ENCODE measurements at regions not wholly inside any gene's neighbourhood (a gene's known extent, or its start where the extent isn't known, plus 50 kb on each side); places are given as distances from the start of the nearest gene placed in this dataset.

DNA sequence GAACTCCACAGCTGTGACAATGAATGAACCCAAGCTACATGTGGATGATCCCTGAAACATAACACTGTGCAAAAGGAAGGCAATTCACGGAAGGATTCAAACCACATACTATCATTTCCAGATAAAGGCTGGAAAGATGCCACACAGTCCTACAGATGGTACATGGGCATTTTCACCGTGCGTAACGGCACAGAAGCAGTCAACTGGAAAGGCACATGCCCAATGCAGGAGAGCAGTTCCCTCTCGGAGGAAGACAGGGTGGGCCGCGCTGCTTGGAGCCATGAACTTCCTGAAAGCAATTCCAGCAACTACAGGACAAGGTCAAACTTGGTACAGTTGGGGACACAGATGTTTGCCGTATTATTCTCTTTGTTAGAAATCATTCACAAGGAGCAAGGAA is 103.7 kb downstream of the SHANK2 start:
- intact Hi-C loops (cut with DNase I), result no loop called here
- 80 to 91% methylated on average over 6 to 8 of the region's 8 CpGs for WGBS, 2 donors
- no peak for DNase-seq

GRCh38 chr11:71147331-71147730 is 105.0 kb downstream of the SHANK2 start:
- H3K9me3 ChIP-seq, result no peaks in the 10 kb centered on the region
- no peak overlapping the region for H3K27ac ChIP-seq
- intact Hi-C loops (cut with DNase I), result no loop called here
- peaks cover 0 to 53% (median 0%) of the 10 kb centered on the region in 4 donors for H3K27me3 ChIP-seq
- H3K36me3 ChIP-seq, result no peaks in the 10 kb centered on the region
- TF ChIP-seq CTCF (IDR thresholded peaks at IDR 0.05) (no peak), POLR2A (IDR thresholded peaks at IDR 0.05) (no peak)
- 81 to 83% methylated on average over 7 to 10 of the region's 14 CpGs for WGBS, 2 donors
- DNase-seq, result no peak
- peaks cover 0 to under 1% (median 0%) of the 10 kb centered on the region in 3 donors for H3K4me1 ChIP-seq
- H3K4me3 ChIP-seq, result no peak overlapping the region

More for the DNA sequence above, 103.7 kb downstream of the SHANK2 start:
- Histone ChIP-seq H3K36me3 (no peaks in the 10 kb centered on the region), H3K4me1 (peaks cover 0 to 7% (median 5%) of the 10 kb centered on the region in 3 donors), H3K27me3 (peaks cover 0 to 57% (median 0%) of the 10 kb centered on the region in 4 donors), H3K4me3 (no peak overlapping the region), H3K9me3 (no peaks in the 10 kb centered on the region), H3K27ac (no peak overlapping the region)
- TF ChIP-seq CTCF (IDR thresholded peaks at IDR 0.05), result no peak
- no peak for TF ChIP-seq POLR2A (IDR thresholded peaks at IDR 0.05)

- intact Hi-C loops (cut with DNase I), result no loop called here
- Histone ChIP-seq H3K4me1 (no peaks in the 10 kb centered on the region), H3K36me3 (no peaks in the 10 kb centered on the region), H3K27ac (no peak overlapping the region), H3K27me3 (peaks cover 0 to 48% (median 0%) of the 10 kb centered on the region in 4 donors), H3K4me3 (no peak overlapping the region), H3K9me3 (no peaks in the 10 kb centered on the region)
- TF ChIP-seq POLR2A (IDR thresholded peaks at IDR 0.05) (no peak), CTCF (IDR thresholded peaks at IDR 0.05) (no peak)
- no peak for DNase-seq
- WGBS, 2 donors, result 92 to 93% methylated on average over 10 to 18 of the region's 20 CpGs
Measured at GRCh38 chr11:71146846-71147245, 105.5 kb downstream of the SHANK2 start.

GRCh38 chr11:71145988-71146824 is 106.2 kb downstream of the SHANK2 start:
- DNase-seq, result no peak
- H3K4me3 ChIP-seq, result no peak overlapping the region
- intact Hi-C loops (cut with DNase I), result no loop called here
- H3K36me3 ChIP-seq, result no peaks in the 10 kb centered on the region
- H3K9me3 ChIP-seq, result no peaks in the 10 kb centered on the region
- H3K27ac ChIP-seq, result no peak overlapping the region
- H3K27me3 ChIP-seq, result peaks cover 0 to 42% (median 0%) of the 10 kb centered on the region in 4 donors
- no peaks in the 10 kb centered on the region for H3K4me1 ChIP-seq
- WGBS, 2 donors, result 81 to 96% methylated on average over 5 to 21 of the region's 24 CpGs
- TF ChIP-seq POLR2A (IDR thresholded peaks at IDR 0.05), result no peak
- TF ChIP-seq CTCF (IDR thresholded peaks at IDR 0.05), result no peak

- Histone ChIP-seq H3K9me3 (no peaks in the 10 kb centered on the region), H3K4me3 (no peak overlapping the region), H3K4me1 (peaks cover 0 to 6% (median 4%) of the 10 kb centered on the region in 3 donors), H3K27me3 (peaks cover 0 to 38% (median 0%) of the 10 kb centered on the region in 4 donors), H3K27ac (no peak overlapping the region), H3K36me3 (no peaks in the 10 kb centered on the region)
- intact Hi-C loops (cut with DNase I), result no loop called here
- DNase-seq, result no peak
- WGBS, 2 donors, result 67% methylated on average over 6 to 8 of the region's 9 CpGs
- TF ChIP-seq POLR2A (IDR thresholded peaks at IDR 0.05), result no peak
- no peak for TF ChIP-seq CTCF (IDR thresholded peaks at IDR 0.05)
Measured at GRCh38 chr11:71145368-71145767, 107.0 kb downstream of the SHANK2 start.
